H1 (cell line): ENCODE measurements at regions not wholly inside any gene's neighbourhood (a gene's known extent, or its start where the extent isn't known, plus 50 kb on each side); places are given as distances from the start of the nearest gene placed in this dataset.

ENCODE experiments used
- CTCF ChIA-PET: fragments of 300-600 bp; sonication (Branson Sonifier 250); formaldehyde crosslinking; loops from one replicate; lab custom pipeline; 2021; ENCODE audit not compliant: partially characterized antibody; lab: Charles Lee
- POLR2A ChIA-PET: fragments of 300-600 bp; sonication (Branson Sonifier 250); formaldehyde crosslinking; loops from one replicate; lab custom pipeline; 2021; ENCODE audit warnings: inconsistent platforms; ENCODE audit not compliant: partially characterized antibody; lab: Charles Lee
- DNase-seq, 2 experiments: peaks; one replicate each; pipeline versions ENCODE4 v3.0.0 to v3.0.0-alpha.2; 2010 to 2022; ENCODE audit warnings: low spot score in 2 of 2, low read depth in 1 of 2, mixed read lengths in 1 of 2
- FAIRE-seq: peaks from 2 replicates; lab custom pipeline; 2011; peaks lifted over from hg19 to GRCh38; lab: Jason Lieb, UNC
- H2AFZ ChIP-seq: 2 replicates; pipeline ENCODE4 v1.8.1; 2012; ENCODE audit warnings: low read length, inconsistent platforms
- H2AK5ac ChIP-seq: 2 replicates; pipeline ENCODE4 v1.6.1; 2013; ENCODE audit warnings: low read depth, low read length
- H2BK120ac ChIP-seq: replicated peaks from 2 replicates; pipeline ENCODE3; 2013; ENCODE audit warnings: low read depth, low read length, inconsistent platforms
- H2BK12ac ChIP-seq: 2 replicates; pipeline ENCODE4 v1.6.1; 2013; ENCODE audit warnings: low read depth, low read length
- H2BK15ac ChIP-seq: 2 replicates; pipeline ENCODE4 v1.6.1; 2013; ENCODE audit warnings: low read length
- H2BK20ac ChIP-seq: 2 replicates; pipeline ENCODE4 v1.6.1; 2013; ENCODE audit warnings: low read length
- H2BK5ac ChIP-seq: 2 replicates; pipeline ENCODE4 v1.6.1; 2013; ENCODE audit warnings: low read depth, low read length
- H3K14ac ChIP-seq: 2 replicates; pipeline ENCODE4 v1.6.1; 2013; ENCODE audit warnings: inconsistent platforms; ENCODE audit not compliant: insufficient read length
- H3K18ac ChIP-seq: 2 replicates; pipeline ENCODE4 v1.6.1; 2013; ENCODE audit warnings: low read length; ENCODE audit errors: extremely low read depth
- H3K23ac ChIP-seq: 2 replicates; pipeline ENCODE4 v1.6.1; 2013; ENCODE audit warnings: inconsistent platforms; ENCODE audit not compliant: insufficient read length
- H3K23me2 ChIP-seq: 2 replicates; pipeline ENCODE4 v1.6.1; 2013; ENCODE audit warnings: low read depth, low read length
- H3K27ac ChIP-seq: 2 replicates; pipeline ENCODE4 v1.6.1; 2011; ENCODE audit warnings: low read depth, low read length, inconsistent platforms
- H3K27me3 ChIP-seq, 4 experiments: replicated peaks in 1 of 4; 1 replicate in 1 of 4; 2 replicates in 3 of 4; pipeline versions ENCODE4 v1.6.1 to v1.8.1; 2011 to 2013; ENCODE audit warnings: low read length in 3 of 4, mild to moderate bottlenecking in 3 of 4, inconsistent platforms in 2 of 4, mixed read lengths in 2 of 4, moderate library complexity in 1 of 4; ENCODE audit not compliant: control insufficient read depth in 3 of 4, insufficient read depth in 3 of 4; ENCODE audit errors: extremely low read depth in 1 of 4
- H3K36me3 ChIP-seq, 4 experiments: 2 replicates each; pipeline versions ENCODE4 v1.6.1 to v1.8.1; 2011 to 2013; ENCODE audit warnings: mild to moderate bottlenecking in 4 of 4, low read length in 3 of 4, moderate library complexity in 2 of 4, control low read depth in 1 of 4, inconsistent platforms in 1 of 4; ENCODE audit not compliant: insufficient read depth in 4 of 4, control insufficient read depth in 2 of 4
- H3K4ac ChIP-seq: replicated peaks from 2 replicates; pipeline ENCODE3; 2013; ENCODE audit warnings: low read length, low read depth, mixed read lengths, inconsistent platforms; ENCODE audit not compliant: insufficient read length
- H3K4me1 ChIP-seq, 4 experiments: replicated peaks in 1 of 4; 1 replicate in 1 of 4; 2 replicates in 3 of 4; pipeline versions ENCODE4 v1.6.1 to v1.8.1; 2011 to 2013; ENCODE audit warnings: low read length in 3 of 4, inconsistent platforms in 2 of 4, mixed read lengths in 1 of 4; ENCODE audit not compliant: insufficient read depth in 4 of 4, control insufficient read depth in 3 of 4
- H3K4me2 ChIP-seq, 2 experiments: 2 replicates each; pipeline versions ENCODE4 v1.6.1 to v1.8.1; 2011 to 2013; ENCODE audit warnings: low read depth in 2 of 2, low read length in 2 of 2, control low read depth in 1 of 2, inconsistent platforms in 1 of 2, mild to moderate bottlenecking in 1 of 2; ENCODE audit not compliant: insufficient read depth in 1 of 2
- H3K4me3 ChIP-seq, 4 experiments: fragments of 200-600, 300-600 bp in 1 of 4; sonication (generic), shearing (Covaris generic), sonication (Bioruptor Twin) in 1 of 4; 2 replicates each; pipeline versions ENCODE4 v1.5.1 to v1.8.1; 2011 to 2016; ENCODE audit warnings: low read length in 4 of 4, low read depth in 3 of 4, control low read depth in 2 of 4, inconsistent platforms in 2 of 4, mild to moderate bottlenecking in 2 of 4, mixed read lengths in 1 of 4, moderate library complexity in 1 of 4; ENCODE audit not compliant: insufficient read depth in 2 of 4; ENCODE audit errors: extremely low read depth in 1 of 4
- H3K56ac ChIP-seq: replicated peaks from 2 replicates; pipeline ENCODE3; 2013; ENCODE audit warnings: low read depth, mild to moderate bottlenecking, mixed read lengths, low read length, inconsistent platforms; ENCODE audit not compliant: insufficient read length
- H3K79me1 ChIP-seq: 2 replicates; pipeline ENCODE4 v1.6.1; 2013; ENCODE audit warnings: low read depth, low read length, control low read depth
- H3K79me2 ChIP-seq, 2 experiments: 2 replicates each; pipeline versions ENCODE4 v1.6.1 to v1.8.1; 2012 to 2013; ENCODE audit warnings: low read length in 2 of 2, mild to moderate bottlenecking in 2 of 2, inconsistent platforms in 1 of 2; ENCODE audit not compliant: insufficient read depth in 2 of 2, control insufficient read depth in 1 of 2
- H3K9ac ChIP-seq, 4 experiments: replicated peaks in 1 of 4; 1 replicate in 1 of 4; 2 replicates in 3 of 4; pipeline versions ENCODE4 v1.6.1 to v1.8.1; 2011 to 2013; ENCODE audit warnings: low read depth in 3 of 4, low read length in 3 of 4, control low read depth in 2 of 4, mild to moderate bottlenecking in 2 of 4, moderate library complexity in 2 of 4, inconsistent platforms in 1 of 4; ENCODE audit errors: extremely low read depth in 1 of 4
- H3K9me3 ChIP-seq, 2 experiments: 2 replicates each; pipeline versions ENCODE4 v1.6.1 to v1.8.1; 2012 to 2013; ENCODE audit warnings: mild to moderate bottlenecking in 2 of 2, moderate library complexity in 2 of 2, control low read depth in 1 of 2, inconsistent platforms in 1 of 2, low read depth in 1 of 2, low read length in 1 of 2, mixed read lengths in 1 of 2; ENCODE audit not compliant: insufficient read depth in 2 of 2
- H4K20me1 ChIP-seq, 2 experiments: replicated peaks in 1 of 2; 2 replicates each; pipeline versions ENCODE3 to v1.8.1; 2011 to 2013; ENCODE audit warnings: inconsistent platforms in 2 of 2, low read length in 2 of 2, mild to moderate bottlenecking in 1 of 2; ENCODE audit not compliant: insufficient read depth in 2 of 2, control insufficient read depth in 1 of 2
- H4K5ac ChIP-seq: 2 replicates; pipeline ENCODE4 v1.6.1; 2013; ENCODE audit warnings: low read length, low read depth, mixed read lengths, inconsistent platforms; ENCODE audit not compliant: insufficient read length
- H4K8ac ChIP-seq: 2 replicates; pipeline ENCODE4 v1.8.0; 2013; ENCODE audit warnings: mild to moderate bottlenecking, moderate library complexity, low read length, inconsistent platforms; ENCODE audit not compliant: insufficient read depth; ENCODE audit errors: extremely low read depth
- H4K91ac ChIP-seq: replicated peaks from 2 replicates; pipeline ENCODE3; 2013; ENCODE audit warnings: low read length, mixed read lengths, inconsistent platforms; ENCODE audit not compliant: insufficient read length
- ATF3 ChIP-seq: IDR thresholded peaks from 2 replicates; pipeline ENCODE4 v1.6.1; 2011; ENCODE audit warnings: low read depth, mild to moderate bottlenecking, low read length; ENCODE audit not compliant: insufficient read depth
- CHD2 ChIP-seq: IDR thresholded peaks from 2 replicates; pipeline ENCODE4 v1.6.1; 2012; ENCODE audit warnings: low read length, improper control_type of control experiment
- CTBP2 ChIP-seq: IDR thresholded peaks from 2 replicates; pipeline ENCODE4 v1.7.0; 2011; ENCODE audit warnings: borderline replicate concordance, mild to moderate bottlenecking, moderate library complexity, mixed read lengths, low read length; ENCODE audit not compliant: insufficient read depth, insufficient read length
- EP300 ChIP-seq, 2 experiments: IDR thresholded peaks; 1 replicate in 1 of 2; 2 replicates in 1 of 2; pipeline ENCODE4 v1.6.1; 2011 to 2012; ENCODE audit warnings: low read depth in 2 of 2, low read length in 2 of 2, mild to moderate bottlenecking in 2 of 2, borderline replicate concordance in 1 of 2, inconsistent platforms in 1 of 2, moderate library complexity in 1 of 2
- MAFK ChIP-seq: IDR thresholded peaks from 2 replicates; pipeline ENCODE4 v1.6.1; 2012; ENCODE audit warnings: low read depth, mild to moderate bottlenecking, improper control_type of control experiment, low read length
- NANOG ChIP-seq: IDR thresholded peaks from 2 replicates; pipeline ENCODE4 v1.6.1; 2011; ENCODE audit warnings: low read length, low read depth, mild to moderate bottlenecking, inconsistent platforms; ENCODE audit not compliant: insufficient read depth, poor library complexity, severe bottlenecking
- NRF1 ChIP-seq: IDR thresholded peaks from 2 replicates; pipeline ENCODE4 v1.6.1; 2011; ENCODE audit warnings: mild to moderate bottlenecking, low read depth, low read length, improper control_type of control experiment
- POLR2AphosphoS5 ChIP-seq: IDR thresholded peaks from 2 replicates; pipeline ENCODE4 v1.6.1; 2011; ENCODE audit warnings: low read depth, low read length
- POU5F1 ChIP-seq: IDR thresholded peaks from 2 replicates; pipeline ENCODE4 v1.6.1; 2011; ENCODE audit warnings: low read depth, mild to moderate bottlenecking, low read length, moderate library complexity
- RAD21 ChIP-seq, 2 experiments: IDR thresholded peaks in 1 of 2; conservative IDR thresholded peaks in 1 of 2; 2 replicates each; pipeline ENCODE4 v1.6.1; 2011; ENCODE audit warnings: low read depth in 2 of 2, low read length in 2 of 2, improper control_type of control experiment in 1 of 2, inconsistent platforms in 1 of 2, mild to moderate bottlenecking in 1 of 2, moderate library complexity in 1 of 2
- RFX5 ChIP-seq: IDR thresholded peaks from 2 replicates; pipeline ENCODE4 v1.6.1; 2011; ENCODE audit warnings: low read depth, low read length, improper control_type of control experiment, borderline replicate concordance
- SP4 ChIP-seq: IDR thresholded peaks from 2 replicates; pipeline ENCODE4 v1.6.1; 2012; ENCODE audit warnings: low read length, inconsistent platforms
- SRF ChIP-seq: IDR thresholded peaks from 2 replicates; pipeline ENCODE4 v1.6.1; 2011; ENCODE audit warnings: mild to moderate bottlenecking, low read depth, low read length, moderate library complexity
- SUZ12 ChIP-seq: fragments of 200-600 bp; sonication (generic); IDR thresholded peaks from 2 replicates; pipeline ENCODE4 v1.6.1; 2012; ENCODE audit warnings: mild to moderate bottlenecking, inconsistent platforms, low read length, moderate library complexity, mixed read lengths
- YY1 ChIP-seq: IDR thresholded peaks from 2 replicates; pipeline ENCODE4 v1.6.1; 2011; ENCODE audit warnings: low read depth, mild to moderate bottlenecking, low read length
- WGBS, 2 experiments: shearing (Covaris generic) in 1 of 2; methylation state at CpG; one replicate each; pipeline versions ENCODE4 v1.1.6 to v1.1.7; 2013 to 2015; ENCODE audit warnings: low lambda C conversion rate in 2 of 2, mixed read lengths in 2 of 2, inconsistent platforms in 1 of 2, low coverage in 1 of 2, missing lambda C conversion rate in 1 of 2; ENCODE audit not compliant: insufficient replicate concordance in 2 of 2, insufficient coverage in 1 of 2, insufficient read length in 1 of 2; ENCODE audit errors: extremely low coverage in 1 of 2, missing lambda C conversion rate in 1 of 2; 5-methylcytosine and 5-hydroxymethylcytosine counted together

- WGBS, 2 experiments = 91% methylated on average over 1 of the region's 1 CpG; no CpG with 5 or more reads in 1 of the 2 experiments
- Histone ChIP-seq H3K9ac (no peak overlapping the region), H2BK120ac (no peak overlapping the region), H3K4ac (no peak overlapping the region), H2AK5ac (no peak overlapping the region), H4K5ac (no peak overlapping the region), H3K4me2 (no peak overlapping the region), H2BK5ac (no peak overlapping the region), H4K20me1 (no peaks in the 10 kb centered on the region), H3K4me1 (no peaks in the 10 kb centered on the region), H3K9me3 (no peaks in the 10 kb centered on the region), H2AFZ (no peak overlapping the region), H3K23me2 (no peaks in the 10 kb centered on the region), H2BK12ac (no peak overlapping the region), H4K8ac (no peak overlapping the region), H4K91ac (no peak overlapping the region), H2BK20ac (no peak overlapping the region), H3K79me2 (no peaks in the 10 kb centered on the region), H3K23ac (no peak overlapping the region), H3K4me3 (no peak overlapping the region), H3K27me3 (no peaks in the 10 kb centered on the region), H3K36me3 (no peaks in the 10 kb centered on the region), H3K14ac (no peak overlapping the region), H3K56ac (no peak overlapping the region), H2BK15ac (no peak overlapping the region), H3K27ac (no peak overlapping the region), H3K79me1 (no peaks in the 10 kb centered on the region), H3K18ac (no peak overlapping the region)
- DNase-seq (no peak), FAIRE-seq (no peak)
- ChIA-PET POLR2A (no interaction called here), CTCF (no interaction called here)
- TF ChIP-seq EP300 (IDR thresholded peaks at IDR 0.05; ENCODE audit: borderline replicate concordance in 1 of 2, low read depth in 2 of 2, low read length in 2 of 2) = no peak
- no peak for TF ChIP-seq YY1
- TF ChIP-seq ATF3 = no peak
- TF ChIP-seq CTBP2 = no peak
- TF ChIP-seq NANOG = no peak
- no peak for TF ChIP-seq CHD2
- no peak for TF ChIP-seq SUZ12
- no peak for TF ChIP-seq NRF1
- TF ChIP-seq SP4 = no peak
- no peak for TF ChIP-seq POLR2AphosphoS5
- TF ChIP-seq RFX5 = no peak
- no peak for TF ChIP-seq SRF
- no peak for TF ChIP-seq RAD21 (IDR thresholded peaks at IDR 0.05 in 1 of 2, conservative IDR thresholded peaks at IDR 0.05 in 1 of 2; ENCODE audit: low read depth in 2 of 2, low read length in 2 of 2)
- no peak for TF ChIP-seq POU5F1
- TF ChIP-seq MAFK = no peak
Observed at GRCh38 chr2:238582159-238582558, 155.4 kb downstream of the ASB1 start.
